Loucy (cell line): ENCODE measurements at regions not wholly inside any gene's neighbourhood (a gene's known extent, or its start where the extent isn't known, plus 50 kb on each side); places are given as distances from the start of the nearest gene placed in this dataset.
A peak's percentile ranks its signal among the peaks of the same experiment; 100 is the strongest.

Source experiments
- H2AFZ ChIP-seq: fragments of 200-600 bp; sonication (generic); 2 replicates; pipeline ENCODE4 v1.6.0; 2016; ENCODE audit warnings: antibody characterized with exemption, mild to moderate bottlenecking, low read length, moderate library complexity
- H3F3A ChIP-seq: fragments of 200-600 bp; 2 replicates; pipeline ENCODE4 v1.6.0; 2016; ENCODE audit warnings: antibody characterized with exemption, low read depth, mild to moderate bottlenecking
- H3K27me3 ChIP-seq: fragments of 200-600 bp; sonication (generic); 2 replicates; pipeline ENCODE4 v1.6.1; 2014; ENCODE audit warnings: low read length, mild to moderate bottlenecking; ENCODE audit not compliant: insufficient read depth, poor library complexity, severe bottlenecking
- H3K36me3 ChIP-seq: fragments of 200-600 bp; sonication (generic); 2 replicates; pipeline ENCODE4 v1.6.1; 2016; ENCODE audit warnings: low read length; ENCODE audit not compliant: insufficient read depth
- H3K4me1 ChIP-seq: fragments of 200-600 bp; sonication (generic); 2 replicates; pipeline ENCODE4 v1.5.1; 2014; ENCODE audit warnings: low read length, mild to moderate bottlenecking; ENCODE audit not compliant: insufficient read depth, poor library complexity, severe bottlenecking
- H3K4me2 ChIP-seq: fragments of 200-600 bp; sonication (generic); 2 replicates; pipeline ENCODE4 v1.6.0; 2014; ENCODE audit warnings: antibody characterized with exemption, low read length, low read depth, mild to moderate bottlenecking; ENCODE audit not compliant: poor library complexity, severe bottlenecking
- H3K4me3 ChIP-seq: fragments of 200-600 bp; sonication (generic); 2 replicates; pipeline ENCODE4 v1.5.1; 2014; ENCODE audit warnings: low read length, mild to moderate bottlenecking, mixed read lengths; ENCODE audit not compliant: poor library complexity, severe bottlenecking
- H3K79me2 ChIP-seq: fragments of 200-600 bp; sonication (generic); 2 replicates; pipeline ENCODE4 v1.6.1; 2014; ENCODE audit warnings: low read length; ENCODE audit not compliant: insufficient read depth
- H3K9ac ChIP-seq: fragments of 200-600 bp; sonication (generic); 2 replicates; pipeline ENCODE4 v1.6.0; 2014; ENCODE audit warnings: mild to moderate bottlenecking, low read depth, low read length, moderate library complexity; ENCODE audit not compliant: poor library complexity, severe bottlenecking
- H3K9me2 ChIP-seq: fragments of 200-600 bp; sonication (generic); replicated peaks from 2 replicates; pipeline ENCODE4 v1.6.1; 2016; ENCODE audit warnings: low read depth, low read length, mixed read lengths
- H3K9me3 ChIP-seq: fragments of 200-600 bp; sonication (generic); 2 replicates; pipeline ENCODE4 v1.6.1; 2014; ENCODE audit warnings: mild to moderate bottlenecking, antibody characterized with exemption, low read length, low read depth; ENCODE audit not compliant: insufficient read depth
- H4K20me1 ChIP-seq: fragments of 200-600 bp; sonication (generic); 2 replicates; pipeline ENCODE4 v1.6.0; 2014; ENCODE audit warnings: antibody characterized with exemption, low read length, mild to moderate bottlenecking; ENCODE audit not compliant: insufficient read depth, poor library complexity, severe bottlenecking
- CTCF ChIP-seq: fragments of 200-600 bp; sonication (generic); conservative IDR thresholded peaks from 2 replicates; pipeline ENCODE4 v1.5.1; 2014; ENCODE audit warnings: mild to moderate bottlenecking, antibody characterized with exemption, low read length
- EZH2phosphoT487 ChIP-seq: fragments of 200-600 bp; IDR thresholded peaks from 2 replicates; pipeline ENCODE4 v1.6.1; 2018; ENCODE audit warnings: antibody characterized with exemption, mild to moderate bottlenecking, moderate library complexity, borderline replicate concordance

GRCh38 chr6:109306733-109307132 lies 75.5 kb downstream of the CD164 start:
- H3F3A ChIP-seq: no peaks in the 10 kb centered on the region
- no peak overlapping the region for H2AFZ ChIP-seq
- no peak overlapping the region for H3K4me3 ChIP-seq
- H3K79me2 ChIP-seq: no peaks in the 10 kb centered on the region
- no peaks in the 10 kb centered on the region for H3K27me3 ChIP-seq
- H3K9me3 ChIP-seq: no peaks in the 10 kb centered on the region
- no peak for TF ChIP-seq EZH2phosphoT487
- TF ChIP-seq CTCF: no peak
- no peak overlapping the region for H3K4me2 ChIP-seq
- no peak overlapping the region for H3K9ac ChIP-seq
- no peaks in the 10 kb centered on the region for H3K9me2 ChIP-seq
- no peaks in the 10 kb centered on the region for H4K20me1 ChIP-seq
- H3K36me3 ChIP-seq: no peaks in the 10 kb centered on the region
- H3K4me1 ChIP-seq: peaks cover 21% of the 10 kb centered on the region

- no peak for TF ChIP-seq CTCF
- Histone ChIP-seq H3K4me2 (peak overlapping the region; percentile 47), H4K20me1 (no peaks in the 10 kb centered on the region), H3K36me3 (no peaks in the 10 kb centered on the region), H2AFZ (peak overlapping the region; percentile 70), H3K9me2 (no peaks in the 10 kb centered on the region), H3K9me3 (no peaks in the 10 kb centered on the region), H3K27me3 (no peaks in the 10 kb centered on the region), H3K79me2 (no peaks in the 10 kb centered on the region), H3K9ac (peak overlapping the region; percentile 14), H3K4me3 (peak overlapping the region; percentile 15), H3F3A (no peaks in the 10 kb centered on the region), H3K4me1 (peaks cover 28% of the 10 kb centered on the region)
These were observed 77.2 kb downstream of the CD164 start for GRCh38 chr6:109305028-109305427.

- no peaks in the 10 kb centered on the region for H3K9me2 ChIP-seq
- no peaks in the 10 kb centered on the region for H3F3A ChIP-seq
- H3K4me3 ChIP-seq: peak overlapping the region; percentile 15
- TF ChIP-seq EZH2phosphoT487: no peak
- TF ChIP-seq CTCF: no peak
- no peaks in the 10 kb centered on the region for H3K27me3 ChIP-seq
- no peaks in the 10 kb centered on the region for H3K36me3 ChIP-seq
- H3K79me2 ChIP-seq: no peaks in the 10 kb centered on the region
- H2AFZ ChIP-seq: peak overlapping the region; percentile 70
- no peaks in the 10 kb centered on the region for H4K20me1 ChIP-seq
- peak overlapping the region; percentile 14 for H3K9ac ChIP-seq
- peaks cover 34% of the 10 kb centered on the region for H3K4me1 ChIP-seq
- peak overlapping the region; percentile 47 for H3K4me2 ChIP-seq
- no peaks in the 10 kb centered on the region for H3K9me3 ChIP-seq
These were observed 77.8 kb downstream of the CD164 start for GRCh38 chr6:109304284-109305015.
